ENCODE measurements at regions not wholly inside any gene's neighbourhood (a gene's known extent, or its start where the extent isn't known, plus 50 kb on each side); places are given as distances from the start of the nearest gene placed in this dataset.

GRCh38 chr2:17181051-17181752 is 337.0 kb downstream of the RAD51AP2 start:
- TF ChIP-seq, protein P1, sequence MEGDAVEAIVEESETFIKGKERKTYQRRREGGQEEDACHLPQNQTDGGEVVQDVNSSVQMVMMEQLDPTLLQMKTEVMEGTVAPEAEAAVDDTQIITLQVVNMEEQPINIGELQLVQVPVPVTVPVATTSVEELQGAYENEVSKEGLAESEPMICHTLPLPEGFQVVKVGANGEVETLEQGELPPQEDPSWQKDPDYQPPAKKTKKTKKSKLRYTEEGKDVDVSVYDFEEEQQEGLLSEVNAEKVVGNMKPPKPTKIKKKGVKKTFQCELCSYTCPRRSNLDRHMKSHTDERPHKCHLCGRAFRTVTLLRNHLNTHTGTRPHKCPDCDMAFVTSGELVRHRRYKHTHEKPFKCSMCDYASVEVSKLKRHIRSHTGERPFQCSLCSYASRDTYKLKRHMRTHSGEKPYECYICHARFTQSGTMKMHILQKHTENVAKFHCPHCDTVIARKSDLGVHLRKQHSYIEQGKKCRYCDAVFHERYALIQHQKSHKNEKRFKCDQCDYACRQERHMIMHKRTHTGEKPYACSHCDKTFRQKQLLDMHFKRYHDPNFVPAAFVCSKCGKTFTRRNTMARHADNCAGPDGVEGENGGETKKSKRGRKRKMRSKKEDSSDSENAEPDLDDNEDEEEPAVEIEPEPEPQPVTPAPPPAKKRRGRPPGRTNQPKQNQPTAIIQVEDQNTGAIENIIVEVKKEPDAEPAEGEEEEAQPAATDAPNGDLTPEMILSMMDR (optimal IDR thresholded peaks at IDR 0.05 in 1 of 3, IDR thresholded peaks at IDR 0.05 in 1 of 3, conservative IDR thresholded peaks at IDR 0.05 in 1 of 3; ENCODE audit: extremely low read depth in 1 of 3, insufficient read depth in 2 of 3, low read length in 3 of 3) = no peak
- TF ChIP-seq EZH2 (IDR thresholded peaks at IDR 0.05; ENCODE audit: low read length) = no peak
